Thyroid gland (tissue), 4 donors: ENCODE measurements at regions not wholly inside any gene's neighbourhood (a gene's known extent, or its start where the extent isn't known, plus 50 kb on each side); places are given as distances from the start of the nearest gene placed in this dataset.

ENCODE experiments used
- CTCF ChIP-seq, 6 experiments: fragments of 200-600 bp in 3 of 6; fragments of 450-650 bp in 3 of 6; sonication (generic) in 3 of 6; IDR thresholded peaks; one replicate each; pipeline ENCODE4 v1.5.1; 2016 to 2019; ENCODE audit warnings: antibody characterized with exemption in 6 of 6, mild to moderate bottlenecking in 2 of 6, inconsistent platforms in 1 of 6, moderate library complexity in 1 of 6
- POLR2A ChIP-seq, 2 donors: fragments of 450-650 bp; IDR thresholded peaks; one replicate each; pipeline ENCODE4 v1.6.1; 2017; ENCODE audit warnings: antibody characterized with exemption in 2 of 2, mild to moderate bottlenecking in 2 of 2, moderate library complexity in 1 of 2

GRCh38 chr3:66561367-66561766 lies 60.5 kb upstream of the LRIG1 start:
- TF ChIP-seq CTCF (IDR thresholded peaks at IDR 0.05) (no peak), POLR2A (IDR thresholded peaks at IDR 0.05) (no peak)
